ENCODE measurements at regions not wholly inside any gene's neighbourhood (a gene's known extent, or its start where the extent isn't known, plus 50 kb on each side); places are given as distances from the start of the nearest gene placed in this dataset.

DNA sequence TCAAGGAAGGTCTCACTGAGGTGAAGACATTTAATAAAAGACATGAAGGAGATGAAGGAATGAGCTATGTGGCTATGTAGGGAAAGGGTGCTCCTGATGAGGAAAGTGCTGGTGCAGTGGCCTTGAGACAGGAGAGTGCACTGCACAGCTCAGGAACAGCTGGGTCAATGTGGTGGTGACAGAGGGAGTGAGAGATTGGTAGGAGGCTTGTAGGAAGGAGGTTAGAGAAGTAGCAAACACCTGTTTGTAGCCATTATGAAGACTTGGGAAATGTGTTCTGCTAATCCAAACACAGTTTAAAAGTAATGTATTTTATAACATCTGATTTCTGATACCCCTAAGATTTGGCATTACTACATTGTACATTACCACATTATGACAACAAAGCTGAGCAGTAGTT is 115.1 kb upstream of the MTAP start:
- Histone ChIP-seq H3K23ac (ENCODE audit: insufficient read length, low read depth, low read length) (no peak overlapping the region), H3K79me1 (ENCODE audit: insufficient read depth, low read depth, low read length, poor library complexity, severe bottlenecking) (no peaks in the 10 kb centered on the region), H3K14ac (ENCODE audit: insufficient read depth, low read length) (no peak overlapping the region), H3K4me1 (ENCODE audit: insufficient read depth, low read length) (peaks cover 3% of the 10 kb centered on the region; the same call in 1 of the 2 replicates), H3K4me2 (ENCODE audit: insufficient read depth, insufficient read length, low read length) (no peak overlapping the region), H3K27ac (ENCODE audit: insufficient read length, low read depth, low read length) (no peak overlapping the region), H2BK20ac (ENCODE audit: low read depth, low read length, poor library complexity, severe bottlenecking) (no peak overlapping the region), H3K79me2 (ENCODE audit: insufficient read depth, low read length) (no peaks in the 10 kb centered on the region), H3K27me3 (ENCODE audit: insufficient read depth, low read length) (no peaks in the 10 kb centered on the region), H3K4ac (ENCODE audit: low read depth, low read length) (no peak overlapping the region), H3K9me3 (ENCODE audit: control insufficient read depth, low read depth, low read length) (no peaks in the 10 kb centered on the region), H4K5ac (ENCODE audit: insufficient read length, low read depth, low read length) (no peak overlapping the region), H3T11ph (ENCODE audit: low read length) (no peak overlapping the region), H4K91ac (ENCODE audit: insufficient read length, low read depth, low read length) (no peak overlapping the region), H3K56ac (ENCODE audit: insufficient read length, low read depth, low read length) (no peak overlapping the region), H2BK15ac (ENCODE audit: low read depth, low read length) (no peak overlapping the region), H2AK5ac (ENCODE audit: insufficient read length, low read length) (no peak overlapping the region), H4K8ac (replicated peaks; ENCODE audit: insufficient read length, low read depth, low read length) (no peak overlapping the region), H3K18ac (ENCODE audit: insufficient read length, low read depth, low read length) (no peak overlapping the region), H2BK5ac (ENCODE audit: insufficient read length, low read length) (no peak overlapping the region), H4K20me1 (ENCODE audit: control insufficient read depth, insufficient read depth, insufficient read length) (no peaks in the 10 kb centered on the region), H2AFZ (ENCODE audit: low read length) (no peak overlapping the region), H2BK12ac (ENCODE audit: insufficient read length, low read depth, low read length) (no peak overlapping the region), H3K23me2 (ENCODE audit: insufficient read length, low read depth, low read length, poor library complexity, severe bottlenecking) (no peaks in the 10 kb centered on the region), H2BK120ac (ENCODE audit: low read depth, low read length, poor library complexity, severe bottlenecking) (no peak overlapping the region), H3K9ac (ENCODE audit: extremely low read depth, insufficient read length, low read length) (no peak overlapping the region)
- Mint-ChIP-seq H3K36me3 (ENCODE audit: insufficient read depth in 1 of 3, low read depth in 3 of 3) (no peaks in the 10 kb centered on the region), H3K4me3 (no peak overlapping the region), H3K4me1 (peaks cover 0 to 7% of the 10 kb centered on the region in 2 experiments; a peak in 2 of 4 replicates), H3K27me3 (ENCODE audit: low read depth) (peaks cover 14% of the 10 kb centered on the region), H3K9me3 (no peaks in the 10 kb centered on the region; a peak in 1 of 5 replicates), H3K27ac (no peak overlapping the region)
- DNase-seq = no peak
- TF ChIP-seq, protein P1, sequence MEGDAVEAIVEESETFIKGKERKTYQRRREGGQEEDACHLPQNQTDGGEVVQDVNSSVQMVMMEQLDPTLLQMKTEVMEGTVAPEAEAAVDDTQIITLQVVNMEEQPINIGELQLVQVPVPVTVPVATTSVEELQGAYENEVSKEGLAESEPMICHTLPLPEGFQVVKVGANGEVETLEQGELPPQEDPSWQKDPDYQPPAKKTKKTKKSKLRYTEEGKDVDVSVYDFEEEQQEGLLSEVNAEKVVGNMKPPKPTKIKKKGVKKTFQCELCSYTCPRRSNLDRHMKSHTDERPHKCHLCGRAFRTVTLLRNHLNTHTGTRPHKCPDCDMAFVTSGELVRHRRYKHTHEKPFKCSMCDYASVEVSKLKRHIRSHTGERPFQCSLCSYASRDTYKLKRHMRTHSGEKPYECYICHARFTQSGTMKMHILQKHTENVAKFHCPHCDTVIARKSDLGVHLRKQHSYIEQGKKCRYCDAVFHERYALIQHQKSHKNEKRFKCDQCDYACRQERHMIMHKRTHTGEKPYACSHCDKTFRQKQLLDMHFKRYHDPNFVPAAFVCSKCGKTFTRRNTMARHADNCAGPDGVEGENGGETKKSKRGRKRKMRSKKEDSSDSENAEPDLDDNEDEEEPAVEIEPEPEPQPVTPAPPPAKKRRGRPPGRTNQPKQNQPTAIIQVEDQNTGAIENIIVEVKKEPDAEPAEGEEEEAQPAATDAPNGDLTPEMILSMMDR (conservative IDR thresholded peaks at IDR 0.05) = no peak

Data from H9 (cell line).